GM23338 (cell line): ENCODE measurements at regions not wholly inside any gene's neighbourhood (a gene's known extent, or its start where the extent isn't known, plus 50 kb on each side); places are given as distances from the start of the nearest gene placed in this dataset.

Source experiments
- ATAC-seq: fragments of 200-7000 bp; cut with Tn5 transposase; 3 replicates; pipeline ENCODE4 v1.9.1; 2020
- DNase-seq: peaks from one replicate; pipeline ENCODE4 v3.0.0-alpha.2; 2015; ENCODE audit warnings: low spot score
- H2AFZ ChIP-seq: fragments of 200-600 bp; sonication (generic); 2 replicates; pipeline ENCODE4 v1.8.0; 2016; ENCODE audit warnings: antibody characterized with exemption, mild to moderate bottlenecking, moderate library complexity
- H3F3A ChIP-seq: fragments of 200-600 bp; sonication (generic); replicated peaks from 2 replicates; pipeline ENCODE4 v1.8.0; 2017; ENCODE audit warnings: antibody characterized with exemption, mixed run types, low read depth
- H3K27ac ChIP-seq: fragments of 200-600 bp; sonication (generic); 2 replicates; pipeline ENCODE4 v1.6.1; 2016; ENCODE audit warnings: low read depth
- H3K27me3 ChIP-seq: fragments of 200-600 bp; sonication (generic); 2 replicates; pipeline ENCODE4 v1.8.0; 2016; ENCODE audit warnings: mild to moderate bottlenecking, mixed run types, moderate library complexity; ENCODE audit not compliant: insufficient read depth
- H3K36me3 ChIP-seq: fragments of 200-600 bp; sonication (generic); 2 replicates; pipeline ENCODE4 v1.8.0; 2016; ENCODE audit warnings: mild to moderate bottlenecking; ENCODE audit not compliant: insufficient read depth
- H3K4me1 ChIP-seq: fragments of 200-600 bp; sonication (generic); 2 replicates; pipeline ENCODE4 v1.8.0; 2016; ENCODE audit warnings: mild to moderate bottlenecking, moderate library complexity; ENCODE audit not compliant: insufficient read depth
- H3K4me2 ChIP-seq: fragments of 200-600 bp; sonication (generic); 2 replicates; pipeline ENCODE4 v1.7.1; 2017; ENCODE audit warnings: mixed run types
- H3K4me3 ChIP-seq: fragments of 200-600 bp; sonication (generic); 2 replicates; pipeline ENCODE4 v1.6.1; 2016; ENCODE audit warnings: mixed run types
- H3K79me2 ChIP-seq: fragments of 200-600 bp; sonication (generic); replicated peaks from 2 replicates; pipeline ENCODE4 v1.8.0; 2017; ENCODE audit warnings: mild to moderate bottlenecking; ENCODE audit not compliant: insufficient read depth
- H3K9me2 ChIP-seq: fragments of 200-600 bp; sonication (generic); 2 replicates; pipeline ENCODE4 v1.8.0; 2017; ENCODE audit not compliant: insufficient read depth
- H4K20me1 ChIP-seq: fragments of 200-600 bp; sonication (generic); replicated peaks from 2 replicates; pipeline ENCODE4 v1.8.0; 2017; ENCODE audit warnings: mild to moderate bottlenecking; ENCODE audit not compliant: insufficient read depth
- H3K27ac Mint-ChIP-seq: 2 replicates; pipeline ENCODE4 v1.8.0; 2020; ENCODE audit warnings: inconsistent platforms, mild to moderate bottlenecking, moderate library complexity, mixed read lengths
- H3K27me3 Mint-ChIP-seq: 3 replicates; pipeline ENCODE4 v1.8.0; 2022; ENCODE audit warnings: low read depth, mild to moderate bottlenecking, moderate library complexity, mixed read lengths, inconsistent platforms; ENCODE audit not compliant: insufficient read depth, poor library complexity
- H3K36me3 Mint-ChIP-seq: 3 replicates; pipeline ENCODE4 v1.8.0; 2021; ENCODE audit warnings: low read depth, mild to moderate bottlenecking, inconsistent platforms, moderate library complexity, mixed read lengths
- H3K4me1 Mint-ChIP-seq: 3 replicates; pipeline ENCODE4 v1.8.0; 2020; ENCODE audit warnings: mild to moderate bottlenecking, inconsistent platforms, mixed read lengths
- H3K4me3 Mint-ChIP-seq: 3 replicates; pipeline ENCODE4 v1.8.0; 2021; ENCODE audit warnings: moderate library complexity, mild to moderate bottlenecking, inconsistent platforms, mixed read lengths
- H3K9me3 Mint-ChIP-seq: 3 replicates; pipeline ENCODE4 v1.8.0; 2020; ENCODE audit warnings: moderate library complexity, mild to moderate bottlenecking, inconsistent platforms, mixed read lengths
- CREB1 ChIP-seq: fragments of 250-450 bp; sonication (Bioruptor Pico); IDR thresholded peaks from 2 replicates; pipeline ENCODE4 v1.5.0; 2020; ENCODE audit warnings: low read depth, mild to moderate bottlenecking, moderate library complexity
- CTCF ChIP-seq, 2 experiments: fragments of 200-600 bp in 1 of 2; sonication (generic) in 1 of 2; conservative IDR thresholded peaks; 2 replicates each; pipeline versions ENCODE4 v1.5.1 to v1.6.1; 2016 to 2017; ENCODE audit warnings: antibody characterized with exemption in 2 of 2, low read depth in 2 of 2, mild to moderate bottlenecking in 2 of 2, moderate library complexity in 1 of 2
- REST ChIP-seq: IDR thresholded peaks from one replicate; pipeline ENCODE4 v1.6.1; 2018; ENCODE audit warnings: antibody characterized with exemption; ENCODE audit not compliant: unreplicated experiment
- STAT1 ChIP-seq: IDR thresholded peaks from one replicate; pipeline ENCODE4 v1.6.1; 2016; ENCODE audit warnings: antibody characterized with exemption; ENCODE audit not compliant: unreplicated experiment
- ZNF331 ChIP-seq: fragments of 250-450 bp; sonication (Bioruptor Pico); IDR thresholded peaks from 2 replicates; pipeline ENCODE4 v1.5.0; 2020; ENCODE audit warnings: low read depth, mild to moderate bottlenecking, moderate library complexity

GRCh38 chr4:160159457-160159856 lies 1056.6 kb downstream of the RAPGEF2 start (continued):
- no peak for TF ChIP-seq REST

- H3K4me1 ChIP-seq, result no peaks in the 10 kb centered on the region
- no peaks in the 10 kb centered on the region for H3K27me3 Mint-ChIP-seq
- H3K9me2 ChIP-seq, result no peaks in the 10 kb centered on the region
- ATAC-seq (no peak), DNase-seq (no peak)
- H3F3A ChIP-seq, result no peaks in the 10 kb centered on the region
- H3K36me3 Mint-ChIP-seq, result peaks cover 31% of the 10 kb centered on the region
- H3K4me2 ChIP-seq, result no peak overlapping the region
- no peaks in the 10 kb centered on the region for H3K4me1 Mint-ChIP-seq
- peaks cover 34% of the 10 kb centered on the region for H3K9me3 Mint-ChIP-seq
- H3K27me3 ChIP-seq, result no peaks in the 10 kb centered on the region
- H2AFZ ChIP-seq, result no peak overlapping the region
- H3K36me3 ChIP-seq, result peaks cover 4% of the 10 kb centered on the region; the same call in 1 of the 2 replicates
- H3K4me3 ChIP-seq, result no peak overlapping the region
- no peak overlapping the region for H3K27ac ChIP-seq
- H3K4me3 Mint-ChIP-seq, result no peak overlapping the region
- H3K27ac Mint-ChIP-seq, result no peak overlapping the region
- no peaks in the 10 kb centered on the region for H4K20me1 ChIP-seq
- TF ChIP-seq CREB1 (no peak), CTCF (conservative IDR thresholded peaks at IDR 0.05; ENCODE audit: low read depth in 2 of 2) (no peak), ZNF331 (CRISPR knock-in tag) (no peak)
- no peaks in the 10 kb centered on the region for H3K79me2 ChIP-seq
Observed at GRCh38 chr4:160161026-160161425, 1058.1 kb downstream of the RAPGEF2 start.

- no peak overlapping the region for H2AFZ ChIP-seq
- H3K79me2 ChIP-seq, result no peaks in the 10 kb centered on the region
- no peaks in the 10 kb centered on the region for H3K27me3 ChIP-seq
- H3K4me1 ChIP-seq, result no peaks in the 10 kb centered on the region
- no peak overlapping the region for H3K4me3 ChIP-seq
- H3K36me3 ChIP-seq, result 0 out of 2 replicates have a peak, but pooled peaks cover 4% of the 10 kb centered on the region
- peaks cover 14% of the 10 kb centered on the region; the same call in 2 of the 3 replicates for H3K9me3 Mint-ChIP-seq
- H3K9me2 ChIP-seq, result no peaks in the 10 kb centered on the region
- DNase-seq, result no peak
- no peak overlapping the region for H3K27ac Mint-ChIP-seq
- H3K27ac ChIP-seq, result no peak overlapping the region
- no peaks in the 10 kb centered on the region for H4K20me1 ChIP-seq
- no peak for ATAC-seq
- no peak overlapping the region for H3K4me2 ChIP-seq
- no peak overlapping the region for H3K4me3 Mint-ChIP-seq
- TF ChIP-seq STAT1, result no peak
- peak in 1 of 2 experiments; percentile 45; a peak in 2 of 4 replicates for TF ChIP-seq CTCF (conservative IDR thresholded peaks at IDR 0.05; ENCODE audit: low read depth in 2 of 2)
- H3K4me1 Mint-ChIP-seq, result no peaks in the 10 kb centered on the region
- peaks cover 4% of the 10 kb centered on the region for H3K36me3 Mint-ChIP-seq
- H3K27me3 Mint-ChIP-seq, result no peaks in the 10 kb centered on the region
- no peaks in the 10 kb centered on the region for H3F3A ChIP-seq
Observed at GRCh38 chr4:160175064-160175643, 1072.3 kb downstream of the RAPGEF2 start.
